HG03520 (cell line): ENCODE measurements at regions not wholly inside any gene's neighbourhood (a gene's known extent, or its start where the extent isn't known, plus 50 kb on each side); places are given as distances from the start of the nearest gene placed in this dataset.
"Not testable (repeated sequence)": the region's sequence is repeated elsewhere in the genome, so short reads cannot be mapped to it uniquely, and the experiment has no call there.

ENCODE experiments used
- ATAC-seq: cut with Tn5 transposase; IDR thresholded peaks from one replicate; pipeline ENCODE4 v1.9.1; 2021; ENCODE audit warnings: mild to moderate bottlenecking, moderate library complexity; ENCODE audit not compliant: unreplicated experiment

DNA sequence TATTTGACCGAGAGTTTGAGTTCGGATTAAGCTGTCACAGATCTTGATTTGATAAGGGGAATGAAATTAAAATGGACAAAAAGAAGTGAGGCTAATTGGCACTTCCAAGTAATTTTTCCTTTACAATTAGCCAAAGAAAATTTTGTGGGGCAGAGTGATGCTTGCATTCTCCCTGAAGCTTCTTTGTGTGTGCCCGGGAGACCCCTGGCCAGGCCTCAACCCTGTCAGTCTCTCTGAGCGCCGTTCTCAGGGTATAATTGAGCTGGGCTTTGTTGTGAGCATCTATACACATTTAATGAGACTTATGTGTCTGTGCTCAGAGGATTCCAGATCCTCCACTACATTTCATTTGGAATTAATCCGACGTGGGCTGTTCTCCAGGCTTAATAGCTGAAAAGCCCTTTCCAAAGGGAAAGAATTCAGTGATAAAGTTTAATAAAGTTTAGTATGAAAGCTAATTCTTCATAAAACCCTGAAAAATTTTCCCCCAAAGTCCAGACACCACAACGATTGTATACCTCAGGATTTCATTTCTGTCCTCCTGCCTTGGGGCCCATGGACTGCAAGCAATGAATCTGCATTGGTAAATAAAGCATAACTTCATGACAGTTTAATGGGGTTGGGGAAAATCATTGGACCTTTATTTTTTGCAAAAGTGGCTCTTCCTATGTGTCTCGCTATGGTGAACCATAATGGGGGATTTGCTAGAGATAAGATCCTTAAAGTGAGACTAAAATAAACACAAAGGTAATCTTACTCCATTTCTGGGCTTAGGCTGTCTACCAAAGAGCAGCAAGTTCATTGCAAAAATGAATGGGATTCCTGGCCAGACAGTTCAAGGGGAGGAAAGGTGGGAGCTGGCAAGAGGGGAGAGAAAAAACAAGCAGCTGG lies 292.6 kb downstream of the C12orf75 start:
- ATAC-seq = no peak

DNA sequence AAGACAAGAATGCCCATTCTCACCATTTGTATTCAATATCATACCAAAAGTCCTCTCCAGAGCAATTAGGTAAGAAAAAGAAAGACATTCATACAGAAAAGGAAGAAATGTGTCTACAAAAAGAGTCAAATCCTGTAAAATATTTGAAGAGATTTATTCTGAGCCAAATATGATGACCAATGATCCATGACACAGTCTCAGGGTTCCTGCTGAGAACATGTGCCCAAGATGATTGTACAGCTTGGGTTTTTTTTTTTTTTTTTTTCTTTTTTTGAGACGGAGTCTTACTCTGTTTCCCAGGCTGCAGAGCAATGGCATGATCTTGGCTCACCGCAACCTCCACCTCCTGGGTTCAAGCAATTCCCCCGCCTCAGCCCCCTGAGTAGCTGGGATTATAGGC lies 296.2 kb downstream of the C12orf75 start:
- no peak for ATAC-seq

DNA sequence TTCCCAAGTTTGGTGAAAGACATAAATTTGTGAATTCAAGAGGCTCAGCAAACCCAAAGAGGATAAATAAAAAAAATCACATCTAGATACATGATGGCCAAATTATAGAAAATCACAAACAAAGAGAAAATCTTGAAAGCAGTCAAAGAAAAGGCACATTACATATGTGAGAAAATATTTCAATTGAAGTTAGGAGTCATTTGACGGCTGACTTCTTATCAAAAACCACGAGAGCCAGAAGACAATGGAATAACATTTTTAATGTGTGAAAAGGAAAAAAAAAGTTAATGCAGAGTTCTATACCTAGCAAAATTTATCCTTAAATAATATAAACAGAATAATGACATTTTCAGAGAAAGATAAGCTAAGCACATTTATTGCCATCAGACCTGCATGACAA lies 307.0 kb downstream of the C12orf75 start:
- ATAC-seq = no peak

DNA sequence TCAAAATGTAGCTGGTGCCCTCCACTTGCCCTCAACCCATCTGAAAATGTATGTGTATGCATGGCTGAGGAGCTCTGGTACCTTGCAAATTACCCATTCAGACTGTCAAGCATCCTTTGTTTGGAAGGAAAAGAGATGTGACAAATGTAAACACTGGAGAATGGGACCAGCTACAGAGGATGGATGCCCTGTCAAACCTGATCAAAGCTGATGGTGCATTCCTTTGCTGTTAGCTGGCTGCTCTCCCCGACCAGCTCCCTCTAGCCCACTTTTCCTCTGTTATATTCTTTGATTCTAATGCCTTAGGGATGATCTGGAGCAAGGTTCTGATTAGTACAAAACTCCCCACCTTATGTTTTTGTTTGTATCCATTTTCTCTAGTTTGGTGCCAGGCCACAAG lies 310.3 kb downstream of the C12orf75 start:
- ATAC-seq = no peak

DNA sequence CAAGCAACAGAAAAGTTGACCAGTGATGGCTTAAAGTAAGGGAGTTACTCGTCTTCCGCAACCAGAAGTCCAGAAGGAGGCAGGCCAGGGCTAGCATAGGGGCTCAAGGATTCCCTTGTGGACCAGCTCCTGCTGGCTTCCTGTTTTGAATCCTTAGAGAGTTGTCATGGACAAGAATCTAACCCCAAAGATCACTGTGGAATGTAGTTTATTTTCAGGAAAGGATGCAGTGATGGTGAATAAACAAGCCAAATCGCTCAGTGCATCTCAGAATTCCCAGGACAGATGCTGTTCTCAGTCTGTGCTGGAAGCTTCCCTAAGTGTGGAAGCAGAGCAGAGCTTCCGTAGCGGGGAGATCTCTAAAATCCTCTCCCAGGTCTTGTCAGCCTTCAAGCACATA lies 311.3 kb downstream of the C12orf75 start:
- no peak for ATAC-seq

DNA sequence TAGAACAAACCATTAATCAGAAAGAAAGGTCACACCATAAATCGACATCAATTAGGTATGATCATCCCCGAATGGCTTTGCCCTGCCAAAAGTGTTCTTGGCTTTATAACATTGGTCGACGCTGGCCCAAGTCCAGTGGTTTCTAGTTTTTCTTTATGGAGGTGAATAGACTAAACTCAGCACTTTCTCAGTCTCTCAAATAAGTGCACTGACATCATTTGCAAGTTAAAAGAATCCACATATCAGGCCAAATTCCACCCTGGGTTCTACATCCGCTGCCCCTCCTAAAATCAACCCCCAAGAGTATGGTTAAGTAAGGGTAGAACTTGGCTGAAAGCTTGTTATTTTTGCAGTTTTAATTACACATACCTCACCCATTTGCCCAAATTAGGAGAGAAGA lies 314.3 kb downstream of the C12orf75 start:
- ATAC-seq = no peak

DNA sequence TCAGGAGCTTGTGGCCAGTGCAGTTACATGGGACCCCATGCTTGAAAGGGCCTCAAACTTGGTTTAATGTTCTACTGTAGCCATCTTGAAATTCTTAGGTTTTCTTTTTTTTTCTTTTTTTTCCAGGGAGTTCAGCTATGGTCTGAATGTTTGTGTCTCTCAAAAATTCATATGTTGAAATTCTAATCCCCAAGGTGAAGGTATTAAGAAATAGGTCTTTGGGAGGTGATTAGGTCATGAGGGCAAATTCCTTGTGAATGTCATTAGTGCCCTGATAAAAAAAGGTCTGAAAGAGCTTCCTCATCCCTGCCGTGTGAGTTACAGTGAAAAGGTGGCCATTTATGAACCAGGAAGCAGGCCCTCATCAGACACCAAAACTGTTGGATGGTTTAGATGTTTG lies 324.1 kb downstream of the C12orf75 start:
- ATAC-seq = no peak

DNA sequence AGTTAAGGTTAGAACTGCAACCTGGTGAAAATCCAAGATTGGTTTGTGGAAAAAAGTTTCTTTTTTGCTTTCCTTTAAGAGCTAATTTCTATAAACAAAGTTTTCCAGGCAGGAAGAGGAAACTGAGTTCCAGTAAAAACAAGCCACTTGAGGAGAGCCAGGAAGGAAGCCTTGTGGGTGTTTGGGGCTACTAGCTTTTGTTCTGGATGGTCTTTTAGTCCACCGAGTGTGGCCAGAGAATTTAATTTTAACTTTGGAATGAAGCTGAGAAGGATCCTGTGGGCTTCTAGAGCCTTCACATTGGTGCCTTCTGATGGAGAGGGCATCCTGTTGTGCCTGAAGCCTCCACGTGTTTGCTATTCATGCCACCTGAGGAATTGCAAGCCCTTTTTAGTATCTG lies 327.9 kb downstream of the C12orf75 start:
- no peak for ATAC-seq

DNA sequence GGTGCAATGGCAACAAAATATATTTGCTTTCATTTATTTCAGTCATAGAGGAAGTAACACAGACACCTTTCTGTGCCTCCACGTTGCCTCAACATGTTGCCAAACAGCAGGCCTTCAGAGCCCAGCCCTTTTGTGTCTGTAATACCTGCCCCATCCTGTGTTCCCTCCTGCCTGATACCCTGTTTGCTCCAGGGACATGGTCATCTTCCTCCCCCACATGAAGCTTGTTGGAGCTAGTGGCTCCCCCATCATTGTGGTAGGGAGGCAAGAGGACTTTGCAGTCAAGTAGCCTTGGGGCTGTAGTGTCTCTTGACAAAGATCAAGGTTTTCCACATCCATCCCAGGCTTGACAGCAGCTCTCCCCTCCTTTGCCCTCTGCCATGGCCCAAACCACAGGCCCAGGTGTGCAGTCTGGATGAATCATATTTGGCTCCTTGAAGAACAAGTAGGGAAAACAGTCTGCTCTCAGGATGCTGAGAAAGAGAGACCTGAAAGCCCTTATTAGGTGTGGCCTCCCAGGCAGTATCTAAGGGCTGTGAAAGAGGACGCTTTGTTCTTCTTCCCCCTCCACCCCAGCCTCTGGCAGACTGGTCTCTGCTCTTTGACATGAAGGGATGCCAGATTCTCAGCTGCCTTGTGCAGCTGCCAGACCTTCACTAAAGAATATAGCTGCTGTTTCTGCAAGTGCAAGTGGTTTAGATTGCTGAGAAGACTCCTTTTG lies 329.0 kb downstream of the C12orf75 start:
- ATAC-seq = no peak

DNA sequence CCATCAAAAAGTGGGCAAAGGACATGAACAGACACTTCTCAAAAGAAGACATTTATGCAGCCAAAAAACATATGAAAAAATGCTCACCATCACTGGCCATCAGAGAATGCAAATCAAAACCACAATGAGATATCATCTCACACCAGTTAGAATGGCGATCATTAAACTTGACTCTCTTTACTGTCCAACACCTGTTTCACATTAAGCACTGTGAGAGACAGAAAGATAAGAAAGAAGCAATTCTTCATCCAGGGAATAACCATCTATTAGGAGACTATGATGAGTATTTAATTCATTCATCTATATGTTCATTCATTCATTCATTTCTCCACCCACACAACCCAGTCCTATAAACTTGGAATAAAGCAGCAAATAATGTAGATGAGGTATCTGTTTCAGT lies 334.3 kb downstream of the C12orf75 start:
- not testable (repeated sequence) for ATAC-seq

DNA sequence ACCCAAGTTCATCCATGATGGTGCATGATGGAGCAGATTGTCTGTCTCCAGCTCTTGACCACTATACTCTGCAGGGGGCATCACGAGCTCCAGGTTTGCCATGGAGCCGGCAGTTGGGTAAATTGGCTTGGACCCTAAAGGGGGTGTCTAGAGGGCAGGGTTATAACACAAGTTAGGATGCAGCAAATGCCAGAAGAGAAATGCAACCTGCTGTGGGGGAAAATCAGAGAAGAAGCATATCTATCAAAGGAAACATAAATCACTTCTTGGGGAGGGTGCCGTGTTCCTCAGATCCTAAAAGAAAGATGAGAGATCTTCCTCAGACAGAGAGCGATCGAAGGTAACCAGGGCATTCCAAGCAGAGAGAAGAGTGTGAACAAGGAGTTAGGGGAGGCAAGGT lies 334.9 kb downstream of the C12orf75 start:
- ATAC-seq = no peak

DNA sequence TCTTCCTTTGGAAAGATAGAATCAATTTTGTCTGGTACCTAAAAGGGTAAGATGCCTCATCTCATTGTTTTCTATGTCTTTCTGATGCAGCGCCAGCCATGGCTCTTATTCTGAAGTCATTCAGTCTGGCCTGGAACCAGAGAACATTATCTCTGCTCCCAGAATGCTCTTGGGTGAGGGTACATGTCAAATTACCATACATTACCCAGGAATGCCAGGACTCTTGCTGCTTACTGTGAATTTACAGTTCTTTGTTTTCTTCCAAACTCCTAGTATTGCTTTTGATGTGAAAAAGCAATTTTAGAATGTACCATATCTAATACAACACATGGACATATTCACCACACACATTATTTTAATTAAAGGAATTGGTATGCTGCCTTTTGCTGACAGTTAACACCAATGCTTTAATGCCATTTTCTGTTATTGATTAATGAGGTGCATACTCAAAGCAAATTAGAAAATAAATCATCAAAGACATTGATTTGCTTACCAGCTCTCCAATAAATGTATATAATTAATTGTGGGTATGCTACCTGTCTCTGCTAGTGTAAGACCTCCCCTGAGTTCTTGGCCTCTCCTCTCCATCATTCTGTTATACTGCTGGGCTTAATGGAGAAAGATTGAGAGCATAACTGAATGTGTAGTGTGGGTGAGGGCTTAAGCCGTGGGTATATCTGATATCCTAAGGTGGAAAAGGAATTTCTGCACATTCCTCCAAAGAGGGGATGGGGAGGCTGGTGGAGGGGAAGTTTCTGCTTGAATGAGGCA lies 337.7 kb downstream of the C12orf75 start:
- no peak for ATAC-seq

DNA sequence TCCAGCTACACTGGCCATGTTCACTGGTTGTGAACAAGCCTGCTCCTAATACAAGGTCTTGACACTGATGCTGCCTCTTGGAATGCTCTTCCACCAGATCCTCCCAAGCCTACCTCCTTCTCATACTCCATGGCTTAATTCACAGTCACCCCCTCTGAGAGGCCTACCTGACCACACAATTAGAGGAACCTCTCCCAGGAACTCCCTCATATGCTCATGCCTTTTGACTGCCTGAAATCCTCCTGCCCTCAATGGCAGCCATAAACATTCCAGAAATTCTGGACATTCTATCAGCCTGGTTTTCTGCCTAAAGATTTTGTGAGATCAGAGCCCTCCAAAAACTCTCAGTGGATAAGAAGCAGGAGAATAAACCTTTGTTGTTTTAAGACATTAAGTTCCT lies 340.2 kb downstream of the C12orf75 start:
- ATAC-seq = no peak

DNA sequence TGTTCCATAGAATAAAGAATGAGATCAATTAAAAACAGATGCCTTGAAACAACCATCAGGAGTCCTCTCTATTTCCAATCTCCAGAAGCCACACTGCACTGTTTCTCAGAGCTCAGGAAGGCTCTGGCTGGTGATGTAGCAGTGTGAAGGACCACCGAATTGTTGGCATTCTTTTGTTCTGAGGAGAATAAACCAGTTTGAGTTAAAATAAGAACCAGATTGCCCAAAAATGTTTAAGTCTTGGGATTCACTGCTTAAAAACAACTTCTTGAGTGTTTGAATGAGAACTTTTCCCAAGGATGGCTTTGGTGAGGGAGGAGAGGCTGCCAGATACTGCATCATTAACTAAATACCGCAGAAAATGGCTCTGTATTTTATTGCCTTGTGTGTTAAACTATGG lies 341.2 kb downstream of the C12orf75 start:
- no peak for ATAC-seq

DNA sequence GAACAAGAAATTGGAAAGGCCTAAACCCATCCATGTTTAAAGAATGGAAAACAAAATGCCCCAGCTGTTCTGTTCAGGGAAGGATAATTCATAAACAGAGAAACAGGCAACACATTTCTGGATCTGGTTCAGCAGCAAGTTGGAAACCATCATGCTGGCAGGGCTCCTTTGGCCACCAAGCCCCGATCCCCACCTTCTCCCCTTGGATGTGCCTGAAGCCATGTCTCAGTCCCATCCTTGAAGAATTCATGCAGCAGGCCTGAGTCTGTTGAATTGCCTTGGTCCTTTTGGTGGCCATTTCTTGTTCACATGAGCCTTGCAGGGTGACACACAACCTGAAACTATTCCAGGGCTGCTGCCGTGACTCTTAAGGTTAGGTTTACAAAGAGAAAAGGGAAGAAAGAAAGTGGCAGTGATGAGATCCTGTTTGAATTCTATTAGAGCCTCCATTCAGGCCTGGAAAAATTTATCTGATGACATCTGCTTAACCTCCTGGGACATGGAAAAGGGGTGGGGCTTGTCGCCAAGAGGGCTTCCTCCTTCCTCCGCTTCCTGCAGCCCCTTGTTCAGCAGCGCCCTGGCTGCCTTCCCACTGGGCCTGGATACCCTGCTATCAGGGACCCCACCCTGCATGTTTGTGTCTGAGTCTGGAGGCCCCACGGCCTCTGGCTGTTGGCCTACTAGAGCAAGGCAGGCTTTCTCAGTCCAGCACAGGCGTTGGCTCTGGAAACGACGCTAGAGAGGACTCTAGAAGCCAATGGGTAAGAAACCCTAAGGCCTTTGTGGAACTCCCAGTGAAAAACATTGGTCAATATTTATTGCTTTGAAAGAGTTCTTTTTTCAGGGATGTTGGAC lies 341.9 kb downstream of the C12orf75 start:
- ATAC-seq = no peak

DNA sequence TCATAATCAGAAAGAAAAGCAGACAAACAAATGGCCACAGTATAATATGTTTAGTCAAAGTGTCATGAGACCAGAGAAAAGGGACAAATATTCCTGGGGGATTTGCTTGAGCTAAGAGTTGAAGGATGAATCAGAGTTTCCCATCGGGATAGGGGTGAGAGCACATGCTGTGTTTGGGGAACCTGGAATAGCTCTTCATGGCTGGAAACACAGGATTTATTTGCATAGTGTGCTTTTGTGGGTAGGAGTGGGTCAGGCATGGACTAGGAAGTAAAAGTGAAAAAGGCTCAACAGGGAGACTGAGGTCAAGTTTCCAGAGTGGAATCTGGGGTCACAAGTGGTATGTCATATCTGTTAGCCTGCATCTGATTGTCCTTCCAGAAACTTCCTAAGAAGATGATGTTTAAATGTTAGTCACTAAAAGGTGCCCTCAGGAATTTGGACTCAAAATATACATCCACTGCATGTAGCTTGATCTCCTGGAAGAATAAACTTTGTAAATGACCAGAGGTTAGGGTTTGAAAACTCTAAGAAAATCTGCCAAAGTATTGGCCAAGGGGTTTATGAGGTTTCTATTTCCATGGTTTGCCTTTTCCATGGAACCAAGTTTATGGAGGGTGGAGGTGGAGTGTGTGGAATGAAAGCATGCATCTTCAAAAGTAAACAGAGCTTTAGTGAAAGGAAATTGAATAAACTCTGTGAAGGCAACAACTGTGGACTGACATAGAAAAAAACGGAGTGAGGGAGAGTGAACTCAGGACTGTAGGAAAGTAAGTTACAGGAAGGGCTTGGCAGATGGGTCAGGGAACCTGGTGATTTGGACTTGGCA lies 344.6 kb downstream of the C12orf75 start:
- ATAC-seq = no peak

DNA sequence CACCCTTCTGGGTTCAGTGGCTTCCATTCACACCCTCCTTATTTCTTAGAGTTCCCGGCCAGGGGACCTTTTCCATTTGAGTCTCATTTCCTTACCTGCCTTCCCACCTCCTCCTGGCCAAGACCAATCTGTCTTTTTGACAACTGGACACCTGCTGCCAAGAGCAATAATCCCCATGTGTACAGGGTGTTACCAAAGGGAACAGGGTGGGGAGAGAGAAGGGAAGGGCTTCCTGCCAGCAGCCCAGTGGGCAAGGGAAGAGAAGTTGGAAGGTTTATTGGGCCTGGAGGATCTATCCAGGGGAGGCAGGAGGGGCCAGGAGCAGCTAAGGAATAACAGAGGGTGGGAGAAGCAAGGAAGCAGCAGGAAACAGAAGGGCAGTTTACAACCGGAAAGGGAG lies 346.2 kb downstream of the C12orf75 start:
- ATAC-seq = no peak

DNA sequence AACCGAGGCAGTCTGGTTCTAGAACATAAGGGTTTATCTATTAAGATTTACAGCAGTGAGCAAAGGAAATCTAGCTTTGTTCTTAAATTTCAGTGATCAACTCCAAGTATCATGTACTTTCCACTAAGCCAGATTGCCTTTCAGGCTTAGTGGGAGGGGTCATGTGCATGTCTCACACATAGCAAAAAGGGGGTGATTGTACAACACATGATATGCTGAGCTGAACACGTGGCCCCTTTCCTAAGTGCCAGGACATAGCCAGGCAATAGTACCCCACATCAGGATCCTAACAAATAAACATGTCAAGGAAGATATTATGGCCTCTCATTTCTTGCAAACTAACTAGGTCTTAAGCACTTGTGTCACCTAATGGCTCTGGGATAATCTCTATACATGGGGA lies 347.2 kb downstream of the C12orf75 start:
- ATAC-seq = no peak

DNA sequence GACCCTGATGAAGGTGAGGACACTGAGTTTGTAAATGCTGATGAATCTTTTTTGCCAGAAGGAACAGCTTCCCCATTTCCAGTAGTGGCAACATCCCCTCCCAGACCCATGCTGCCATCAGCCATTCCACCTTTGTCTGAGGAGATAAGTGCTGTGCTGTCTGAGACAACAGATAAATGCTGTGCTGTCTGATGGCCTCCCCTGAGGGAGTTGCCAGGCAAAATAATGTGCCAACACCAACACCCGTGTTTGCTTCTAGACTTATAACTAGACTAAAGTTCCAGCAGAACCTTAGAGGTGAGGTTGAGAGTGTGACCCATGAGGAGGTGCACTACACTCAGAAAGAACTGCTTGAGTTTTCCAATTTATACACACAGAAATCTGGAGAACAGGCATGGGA lies 349.5 kb downstream of the C12orf75 start:
- ATAC-seq = no peak

DNA sequence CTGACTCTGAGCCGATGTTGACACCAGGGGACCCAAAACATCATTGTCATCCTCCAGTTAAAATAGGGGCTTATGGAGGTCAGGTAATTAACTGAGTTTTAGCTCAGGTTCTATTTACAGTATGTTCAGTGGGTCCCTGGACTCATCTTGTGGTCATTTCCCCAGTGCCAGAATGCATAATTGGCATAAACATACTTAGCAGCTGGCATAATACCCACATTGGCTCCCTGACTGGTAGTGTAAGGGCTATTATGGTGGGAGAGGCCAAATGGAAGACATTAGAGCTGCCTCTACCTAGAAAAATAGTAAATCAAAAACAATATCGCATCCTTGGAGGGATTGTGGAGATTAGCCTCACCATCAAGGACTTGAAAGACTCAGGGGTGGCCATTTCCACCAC lies 350.9 kb downstream of the C12orf75 start:
- no peak for ATAC-seq
